Left lobe of liver (tissue), 2 donors: ENCODE measurements at regions not wholly inside any gene's neighbourhood (a gene's known extent, or its start where the extent isn't known, plus 50 kb on each side); places are given as distances from the start of the nearest gene placed in this dataset.

ENCODE experiments used
- ATAC-seq: fragments of 200-7000 bp; cut with Tn5 transposase; one replicate; pipeline ENCODE4 v1.9.1; 2020; ENCODE audit warnings: mild to moderate bottlenecking, moderate library complexity
- DNase-seq: peaks from one replicate; pipeline ENCODE4 v3.0.0-alpha.2; 2020; ENCODE audit warnings: low spot score
- donor health status: DM: no; HTN: no; CAD: no; lungs with moderate emphysema.
- donor health status: DM: no; HTN: yes; CAD: no.

GRCh38 chrX:9189286-9189685 is 155.4 kb upstream of the FAM9B start:
- DNase-seq: no peak
- ATAC-seq: no peak

DNA sequence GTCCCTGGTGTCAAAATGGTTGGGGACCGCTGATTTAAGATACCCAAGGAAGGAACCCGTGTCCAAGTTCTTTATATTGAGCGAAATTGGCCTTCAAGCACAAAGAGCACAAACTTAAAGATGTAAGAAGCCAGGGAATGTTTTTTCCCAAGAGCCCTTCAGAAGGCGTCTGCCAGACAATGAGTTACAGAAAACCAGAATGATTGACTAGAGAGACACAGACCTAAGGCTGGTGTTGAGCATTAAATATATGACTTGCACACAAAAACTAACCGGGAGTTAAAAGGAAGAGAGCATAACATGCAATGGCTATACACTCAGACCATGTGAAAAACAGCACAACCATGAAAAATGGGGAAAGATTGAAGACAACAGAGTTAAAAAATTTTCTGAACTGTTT is 157.5 kb upstream of the FAM9B start:
- ATAC-seq: no peak
- DNase-seq: no peak

DNA sequence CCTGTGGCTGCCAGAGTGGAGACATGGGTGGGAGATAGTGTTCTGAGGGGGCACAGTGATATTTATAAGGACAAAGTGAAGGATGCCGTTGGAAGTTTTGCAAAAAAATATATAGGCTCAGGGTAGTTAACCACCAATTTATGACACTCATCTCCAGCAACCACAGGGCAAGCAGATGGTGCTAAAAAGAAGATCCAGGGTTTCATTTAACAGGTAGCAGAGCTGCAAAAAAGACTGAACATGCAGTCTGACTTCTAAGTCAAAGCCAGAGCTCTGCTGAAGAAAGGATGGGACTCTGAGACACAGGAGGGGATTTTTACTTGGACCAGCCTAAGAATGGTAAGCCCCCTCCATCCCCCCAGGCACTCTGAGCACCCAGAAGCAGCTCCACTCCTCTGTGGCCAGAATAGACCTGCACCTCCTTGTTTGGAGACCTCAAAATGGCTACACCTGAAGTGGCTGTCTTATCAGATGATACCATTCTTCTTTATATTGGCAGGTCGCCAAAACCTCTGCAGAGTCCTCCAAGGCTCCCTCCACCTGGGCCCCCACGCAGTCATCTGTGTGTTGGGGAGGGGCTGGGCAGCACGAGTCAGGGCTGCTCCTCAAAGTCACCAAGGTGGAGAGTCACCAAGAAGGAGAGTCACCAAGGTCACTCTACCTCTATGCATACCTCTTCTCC is 161.4 kb upstream of the FAM9B start:
- DNase-seq: no peak
- ATAC-seq: no peak

GRCh38 chrX:9196961-9197640 is 163.2 kb upstream of the FAM9B start:
- ATAC-seq (no peak), DNase-seq (no peak)

DNA sequence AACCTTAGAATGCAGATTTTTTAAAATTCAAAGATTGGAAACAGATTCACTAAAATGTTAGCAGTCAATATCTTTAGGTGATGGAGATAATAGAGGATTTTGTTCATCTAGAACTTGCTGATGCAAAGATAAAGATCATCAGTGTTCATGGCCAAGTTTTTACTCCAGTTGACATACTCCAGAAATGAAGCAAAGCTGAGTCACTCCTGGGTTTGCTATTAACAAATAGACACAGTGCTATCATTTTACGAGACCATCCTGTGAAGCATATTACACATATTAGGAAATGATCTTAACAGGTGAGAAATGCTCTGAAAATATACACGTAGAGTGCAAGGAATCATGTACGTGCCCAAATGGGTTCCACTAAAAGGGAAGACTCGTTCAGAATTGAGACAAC is 170.6 kb upstream of the FAM9B start:
- DNase-seq: no peak
- no peak for ATAC-seq

- no peak for DNase-seq
- no peak for ATAC-seq
Observed at GRCh38 chrX:9205599-9206223, 171.8 kb upstream of the FAM9B start.

- DNase-seq (peak; percentile 42), ATAC-seq (peak; percentile 77)
Observed at GRCh38 chrX:9207142-9207541, 173.2 kb upstream of the FAM9B start.

- ATAC-seq (no peak), DNase-seq (no peak)
Observed at GRCh38 chrX:9211269-9211668, 177.3 kb upstream of the FAM9B start.

DNA sequence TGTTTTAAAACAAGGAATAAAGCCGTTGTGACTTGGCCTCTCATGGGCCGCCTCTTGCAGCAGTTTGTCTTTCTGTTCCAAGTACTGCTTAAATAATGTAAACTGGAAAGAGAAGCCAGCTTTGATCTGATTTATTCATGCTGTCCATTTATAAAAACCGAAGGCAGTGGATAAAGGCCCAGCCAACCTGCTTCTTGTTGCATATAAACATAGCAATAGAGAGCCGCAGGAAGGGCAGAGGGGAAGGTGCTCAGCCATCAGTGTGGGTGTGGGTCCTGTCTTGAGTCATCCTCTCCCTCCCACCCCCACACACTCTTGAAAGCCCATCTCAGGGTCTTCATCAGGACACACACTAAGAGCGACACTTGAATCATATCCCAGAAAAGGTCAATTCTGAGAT is 187.9 kb upstream of the FAM9B start:
- DNase-seq (no peak), ATAC-seq (no peak)

DNA sequence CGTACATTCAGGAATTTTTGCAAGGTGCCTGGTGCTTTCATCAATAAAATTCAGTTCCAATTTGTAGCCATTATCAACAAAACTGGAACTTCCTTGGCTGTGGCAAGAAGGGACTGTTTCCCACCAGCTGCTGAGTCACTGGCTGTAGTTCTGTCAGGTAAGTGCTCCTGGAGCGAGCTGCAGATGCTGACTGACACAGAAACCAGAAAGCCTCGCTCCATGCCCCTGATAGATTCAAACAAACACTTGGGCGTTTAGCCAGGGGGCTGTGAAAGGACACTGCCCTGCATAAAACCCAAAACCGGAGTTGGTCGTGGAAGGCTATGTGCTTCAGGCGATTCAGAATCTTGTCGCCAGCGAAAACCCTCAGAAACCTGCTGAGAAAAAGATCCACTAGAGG is 188.4 kb upstream of the FAM9B start:
- DNase-seq: no peak
- ATAC-seq: no peak

DNA sequence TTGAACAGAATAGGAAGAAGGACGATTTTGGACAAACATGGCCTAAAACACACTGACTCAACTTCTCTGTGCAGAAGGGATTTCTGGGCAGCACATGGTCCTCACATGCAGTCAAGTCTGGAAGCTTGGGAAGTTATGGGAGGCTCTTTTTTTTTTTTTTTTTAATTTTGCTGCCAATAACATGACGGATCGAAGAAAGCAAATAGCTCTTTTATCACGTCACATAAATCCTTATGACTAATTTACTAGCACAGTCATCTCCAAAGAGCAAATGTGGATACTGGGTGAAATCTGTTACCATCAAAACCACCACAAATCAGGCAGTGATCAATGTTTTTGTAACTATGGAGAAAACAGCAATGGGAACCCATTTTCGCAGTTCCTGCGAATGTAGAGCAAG is 193.3 kb upstream of the FAM9B start:
- ATAC-seq (no peak), DNase-seq (no peak)

DNA sequence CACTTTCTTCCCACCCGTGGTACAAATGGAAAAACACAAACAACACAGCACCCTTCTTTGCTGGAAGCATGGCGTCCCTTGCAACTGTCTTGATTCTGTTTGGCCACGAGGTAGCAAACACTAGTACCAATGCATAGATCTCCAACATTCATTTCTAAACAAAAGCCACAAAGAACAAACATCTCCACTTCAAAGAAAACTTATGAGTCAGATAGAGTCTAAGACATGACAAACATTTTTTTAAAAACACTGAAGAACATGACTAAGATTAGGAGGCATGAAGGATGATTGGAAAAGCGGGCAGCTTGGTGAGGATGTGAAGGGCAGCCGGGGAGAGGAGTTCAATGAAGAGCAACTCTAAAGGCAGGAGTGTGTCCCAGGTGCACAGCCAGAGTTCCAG is 197.6 kb upstream of the FAM9B start:
- DNase-seq (no peak), ATAC-seq (no peak)

- DNase-seq (no peak), ATAC-seq (no peak)
Observed at GRCh38 chrX:9233141-9233540, 199.2 kb upstream of the FAM9B start.

- no peak for DNase-seq
- ATAC-seq: no peak
Observed at GRCh38 chrX:9234315-9234714, 200.4 kb upstream of the FAM9B start.

DNA sequence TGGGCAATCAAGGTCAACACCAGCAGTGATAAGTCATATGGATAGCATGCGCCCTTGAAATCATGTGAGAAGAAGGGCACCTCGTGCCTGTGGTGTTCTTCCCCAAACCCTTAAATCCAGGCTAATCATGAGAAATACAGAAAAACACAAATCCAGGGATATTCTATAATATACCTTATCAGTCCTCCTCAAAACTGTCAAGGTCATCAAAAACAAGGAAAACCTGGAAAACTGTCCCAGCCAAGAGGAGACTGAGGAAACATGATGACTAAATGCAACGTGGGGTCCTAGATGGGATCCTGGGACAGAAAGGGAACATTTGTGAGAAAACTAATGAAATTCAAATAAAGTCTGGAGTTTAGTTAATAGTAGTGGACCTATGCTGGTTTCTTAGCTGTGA is 201.8 kb upstream of the FAM9B start:
- DNase-seq: no peak

DNA sequence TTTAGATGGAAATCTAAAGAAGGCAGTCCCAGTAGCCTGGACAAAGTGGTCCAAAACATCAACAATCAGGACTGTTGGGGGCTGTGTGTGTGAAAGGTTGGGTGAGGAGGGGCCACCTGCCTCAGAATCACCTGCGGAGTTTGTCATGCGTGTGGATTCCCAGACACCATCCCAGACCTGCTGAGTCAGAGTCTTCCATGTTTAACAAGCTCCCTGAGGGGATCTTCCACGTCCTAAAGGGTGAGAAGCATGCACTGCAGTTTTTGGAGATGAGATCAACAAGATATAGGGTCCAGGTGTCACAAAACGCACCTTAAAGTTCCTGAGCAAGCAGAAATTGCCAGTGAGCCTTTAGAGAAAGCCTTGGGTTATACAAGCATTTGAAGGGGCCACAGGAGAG is 207.0 kb upstream of the FAM9B start:
- ATAC-seq (no peak), DNase-seq (no peak)

More for the DNA sequence above, 201.8 kb upstream of the FAM9B start:
- ATAC-seq: no peak

- DNase-seq (no peak), ATAC-seq (no peak)
Observed at GRCh38 chrX:9241427-9241826, 207.5 kb upstream of the FAM9B start.

DNA sequence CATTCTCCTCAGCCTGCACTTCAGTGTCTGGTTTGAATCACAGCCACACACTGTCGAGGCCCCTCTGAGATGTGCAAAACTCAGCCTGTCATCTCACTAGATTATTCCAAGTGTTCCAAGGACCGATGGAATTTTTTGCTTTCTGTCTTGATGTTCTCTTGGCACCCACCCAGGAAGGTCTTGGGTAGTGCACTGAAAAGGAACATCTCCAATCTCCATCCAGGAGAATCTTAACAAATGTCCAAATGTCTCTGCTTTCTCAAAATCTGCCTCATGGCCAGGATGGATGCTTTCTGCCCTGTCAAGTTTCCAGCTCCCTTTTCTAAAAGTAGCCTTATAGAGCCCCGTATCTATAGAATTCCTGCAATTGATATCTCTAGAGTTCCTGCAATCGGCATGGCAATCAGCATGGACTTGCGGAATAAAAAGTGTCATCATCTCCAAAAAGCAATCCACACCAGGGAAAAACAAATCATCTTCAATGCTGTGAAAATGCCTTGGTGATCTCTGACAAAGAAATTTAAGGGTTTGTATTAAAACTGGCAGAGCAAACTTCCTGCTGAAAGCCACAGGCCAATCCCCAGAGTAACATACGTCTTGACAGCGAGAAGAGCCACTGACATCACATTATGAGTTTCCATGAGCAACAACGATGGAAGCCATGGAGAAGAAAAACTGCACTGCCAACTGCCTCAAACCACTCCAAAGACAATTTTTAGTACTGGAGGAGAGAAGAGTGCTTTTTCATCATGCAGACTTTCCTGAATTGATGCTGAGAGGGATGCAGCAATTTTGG is 215.3 kb upstream of the FAM9B start:
- DNase-seq: no peak
- ATAC-seq: no peak

GRCh38 chrX:9252182-9252581 is 212.7 kb upstream of the TBL1X start:
- DNase-seq: no peak
- ATAC-seq: no peak

GRCh38 chrX:9253211-9253610 is 211.6 kb upstream of the TBL1X start:
- ATAC-seq: no peak
- DNase-seq: no peak

- DNase-seq (no peak), ATAC-seq (no peak)
Observed at GRCh38 chrX:9257718-9258420, 207.0 kb upstream of the TBL1X start.
